ENCODE measurements at regions not wholly inside any gene's neighbourhood (a gene's known extent, or its start where the extent isn't known, plus 50 kb on each side); places are given as distances from the start of the nearest gene placed in this dataset.
"Not testable (repeated sequence)": the region's sequence is repeated elsewhere in the genome, so short reads cannot be mapped to it uniquely, and the experiment has no call there.

GRCh38 chr12:23359975-23360701, 589.3 kb downstream of the SOX5 start:
- DNase-seq (ENCODE audit: low read depth) = no peak

- DNase-seq (ENCODE audit: low read depth) = no peak
Observed at GRCh38 chr12:23361971-23362370, 587.5 kb downstream of the SOX5 start.

DNA sequence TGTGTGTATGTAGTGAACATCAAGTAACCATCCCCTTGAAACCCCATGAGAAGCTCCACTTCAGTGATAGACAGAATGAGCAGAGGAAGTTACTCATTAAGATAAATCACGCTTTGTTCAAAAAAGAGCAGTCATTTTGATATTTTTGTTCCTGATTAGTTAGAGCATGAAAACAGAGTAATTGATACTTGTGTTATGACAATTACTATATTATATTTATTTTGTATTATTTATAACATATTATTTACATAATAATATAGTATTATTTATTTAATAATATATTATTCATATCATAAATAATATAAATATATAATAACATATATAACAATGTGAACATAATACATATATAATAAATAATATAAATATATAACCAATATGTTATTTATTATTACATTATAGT, 580.9 kb downstream of the SOX5 start:
- no peak for DNase-seq (ENCODE audit: low read depth)

GRCh38 chr12:23375621-23376020, 573.8 kb downstream of the SOX5 start:
- DNase-seq (ENCODE audit: low read depth) = no peak

- DNase-seq (ENCODE audit: low read depth) = no peak
Observed at GRCh38 chr12:23376238-23376637, 573.2 kb downstream of the SOX5 start.

GRCh38 chr12:23380419-23381100, 568.9 kb downstream of the SOX5 start:
- DNase-seq (ENCODE audit: low read depth) = no peak

DNA sequence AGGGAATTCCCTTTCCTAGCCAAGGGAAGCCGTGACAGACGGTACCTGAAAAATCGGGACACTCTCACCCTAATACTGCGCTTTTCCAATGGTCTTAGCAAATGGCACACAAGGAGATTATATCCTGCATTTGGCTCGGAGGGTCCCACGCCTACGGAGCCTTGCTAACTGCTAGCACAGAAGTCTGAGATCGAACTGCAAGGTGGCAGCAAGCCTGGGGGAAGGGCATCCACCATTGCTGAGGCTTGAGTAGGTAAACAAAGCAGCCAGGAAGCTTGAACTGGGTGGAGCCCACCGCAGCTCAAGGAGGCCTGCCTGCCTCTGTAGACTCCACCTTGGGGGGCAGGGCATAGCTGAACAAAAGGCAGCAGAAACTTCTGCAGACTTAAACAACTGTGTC, 560.6 kb downstream of the SOX5 start:
- not testable (repeated sequence) for DNase-seq (ENCODE audit: low read depth)

- not testable (repeated sequence) for DNase-seq (ENCODE audit: low read depth)
Observed at GRCh38 chr12:23389315-23389714, 560.2 kb downstream of the SOX5 start.

- no peak for DNase-seq (ENCODE audit: low read depth)
Observed at GRCh38 chr12:23399402-23399933, 550.0 kb downstream of the SOX5 start.

GRCh38 chr12:23415180-23415579, 534.3 kb downstream of the SOX5 start:
- no peak for DNase-seq (ENCODE audit: low read depth)

DNA sequence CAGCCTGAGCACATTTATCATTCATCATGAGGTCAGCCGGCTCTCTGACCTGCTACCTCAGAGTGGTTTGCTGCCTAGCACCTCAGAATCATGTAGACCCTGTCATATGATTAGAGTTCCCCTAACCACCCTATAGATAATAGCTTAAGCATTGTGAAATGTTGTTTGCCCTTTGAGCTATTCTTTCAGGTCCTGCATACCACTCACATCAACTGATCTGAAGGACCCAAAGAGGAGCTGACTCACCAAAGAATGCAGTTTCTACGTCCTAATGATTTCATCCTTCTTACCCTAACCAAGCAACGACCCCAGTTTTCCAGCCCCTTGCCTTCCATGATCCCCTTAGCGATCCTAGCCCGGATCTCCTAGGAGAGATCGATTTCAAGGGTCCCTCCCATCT, 527.9 kb downstream of the SOX5 start:
- no peak for DNase-seq (ENCODE audit: low read depth)

- DNase-seq (ENCODE audit: low read depth) = no peak
Observed at GRCh38 chr12:23423097-23423687, 526.3 kb downstream of the SOX5 start.

DNA sequence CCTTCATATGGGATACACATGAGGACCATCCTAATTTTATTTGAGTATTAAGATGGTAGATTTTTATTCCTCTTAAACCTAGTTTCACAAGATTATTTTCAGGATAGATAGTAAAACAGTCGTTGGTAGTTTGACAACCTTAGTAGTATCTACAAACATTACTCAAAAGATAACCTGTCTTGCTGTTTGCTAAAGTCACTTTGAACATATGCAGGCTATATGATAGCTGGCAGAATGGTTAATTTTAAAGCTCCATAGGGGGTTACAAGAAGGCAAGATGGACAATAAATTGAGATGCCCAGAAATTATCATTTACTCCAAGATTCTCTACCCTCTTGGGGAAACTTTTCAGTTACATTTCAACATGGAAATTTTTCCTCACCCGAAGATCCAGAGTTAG, 525.7 kb downstream of the SOX5 start:
- DNase-seq (ENCODE audit: low read depth) = no peak

DNA sequence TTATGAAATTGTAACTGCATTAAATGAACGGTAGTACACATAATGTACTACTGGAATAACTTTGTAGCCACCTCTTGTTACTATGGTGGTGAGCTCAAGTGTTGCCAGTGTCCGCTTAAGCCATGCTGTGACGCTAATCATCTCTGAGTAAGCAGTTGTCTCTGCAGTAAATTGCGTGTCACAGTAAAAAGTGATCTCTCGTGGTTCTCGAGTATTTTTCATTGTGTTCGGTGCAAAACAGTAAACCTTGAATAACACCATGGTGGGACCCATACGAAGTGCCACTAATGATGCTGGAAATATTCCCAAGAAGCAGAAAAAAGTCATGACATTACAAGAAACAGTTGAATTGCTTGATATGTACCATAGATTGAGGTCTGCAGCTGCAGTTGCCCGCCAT, 524.8 kb downstream of the SOX5 start:
- DNase-seq (ENCODE audit: low read depth) = no peak

DNA sequence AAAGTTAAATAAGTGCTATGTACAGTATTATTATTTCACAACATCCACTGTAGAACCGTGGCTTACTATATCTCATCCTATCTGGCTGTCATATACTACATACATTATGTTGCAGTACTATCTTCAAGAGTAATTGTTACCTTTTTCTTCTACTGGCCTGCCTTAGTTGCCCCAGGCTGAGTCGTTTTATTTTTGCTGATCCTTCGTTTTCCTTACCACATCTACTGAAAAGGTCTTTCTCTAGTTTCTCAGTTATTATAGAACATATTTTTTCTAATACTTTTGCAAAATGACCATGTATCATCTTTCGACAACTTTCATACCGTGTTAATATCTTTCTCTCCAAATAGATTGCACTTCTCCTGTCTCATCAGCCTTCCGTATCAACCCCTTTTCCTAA, 523.1 kb downstream of the SOX5 start:
- DNase-seq (ENCODE audit: low read depth) = no peak

DNA sequence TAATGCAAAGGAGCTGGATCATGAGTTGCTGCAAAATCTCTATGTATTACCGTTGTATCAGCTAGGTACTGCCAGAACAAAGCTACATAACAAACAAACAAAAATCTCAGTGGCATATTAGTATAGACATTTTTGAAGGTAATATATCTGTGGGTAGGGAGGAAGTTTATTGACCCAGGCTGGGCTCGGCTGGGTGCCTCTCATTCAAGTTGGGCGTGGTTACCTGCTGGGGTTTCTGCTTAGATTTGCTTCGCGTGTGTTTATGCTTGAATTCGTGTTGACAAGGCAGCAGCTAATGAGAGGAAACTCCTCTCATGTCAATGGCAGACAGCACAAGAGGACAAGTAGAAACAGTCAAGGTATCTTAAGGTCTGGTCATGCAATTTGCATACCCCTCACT, 520.7 kb downstream of the SOX5 start:
- DNase-seq (ENCODE audit: low read depth) = no peak

GRCh38 chr12:23431006-23431405, 518.5 kb downstream of the SOX5 start:
- DNase-seq (ENCODE audit: low read depth) = no peak

DNA sequence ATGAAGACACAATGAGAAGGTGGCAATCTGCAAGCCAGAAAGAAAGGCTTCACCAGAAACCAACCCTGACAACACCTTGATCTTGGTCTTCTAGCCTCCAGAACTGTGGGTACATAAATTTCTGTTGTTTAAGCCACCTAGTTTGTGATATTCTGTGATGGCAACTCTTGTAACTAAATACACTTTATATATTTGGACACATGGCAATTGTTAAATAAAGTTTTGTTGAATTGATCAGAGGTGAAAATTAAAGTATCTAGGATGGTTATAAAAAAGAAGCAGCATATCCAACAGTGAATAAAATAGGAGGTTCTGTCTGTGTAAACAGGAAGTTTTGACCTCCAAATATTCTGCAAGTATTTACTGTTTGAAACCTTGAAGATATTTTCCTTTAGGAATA, 516.3 kb downstream of the SOX5 start:
- no peak for DNase-seq (ENCODE audit: low read depth)

DNA sequence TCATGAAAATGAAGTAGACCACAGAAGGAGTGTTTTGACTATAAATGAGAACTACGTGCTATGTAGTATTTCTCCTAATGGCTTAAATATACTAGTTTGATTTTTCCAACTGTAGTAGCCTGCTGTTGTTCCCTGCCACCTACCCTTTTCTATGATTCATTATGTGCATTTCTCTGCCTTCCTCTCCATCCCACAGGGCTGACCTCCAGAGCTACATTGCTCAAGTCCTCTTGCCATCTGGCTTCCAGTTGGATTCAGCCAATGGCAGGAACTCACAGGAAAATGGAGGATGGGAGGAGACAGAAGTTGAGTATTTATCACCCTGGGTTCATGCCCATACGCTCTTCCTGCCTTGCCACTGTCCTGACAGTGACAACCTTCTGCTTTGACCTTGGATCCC, 515.3 kb downstream of the SOX5 start:
- DNase-seq (ENCODE audit: low read depth) = no peak

DNA sequence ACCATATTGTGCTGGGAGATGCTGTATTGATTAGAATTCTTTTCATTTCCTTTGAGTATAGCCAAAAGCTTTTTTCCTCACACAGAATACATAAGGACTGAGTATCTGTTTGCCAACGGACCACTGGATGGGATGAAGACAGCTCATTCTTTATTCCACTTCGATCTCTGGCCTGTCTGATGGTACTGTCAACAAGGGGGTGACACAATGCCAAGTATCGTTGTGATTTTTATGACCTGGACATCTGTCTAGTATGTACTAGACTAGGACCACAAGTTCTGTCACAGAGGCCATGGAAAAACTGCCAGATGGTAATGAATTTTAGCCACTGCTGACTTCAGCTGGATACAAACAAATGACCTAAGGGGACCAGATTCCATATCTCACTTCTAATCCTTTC, 502.7 kb downstream of the SOX5 start:
- DNase-seq (ENCODE audit: low read depth) = no peak

- DNase-seq (ENCODE audit: low read depth) = no peak
Observed at GRCh38 chr12:23450810-23451209, 498.7 kb downstream of the SOX5 start.

DNA sequence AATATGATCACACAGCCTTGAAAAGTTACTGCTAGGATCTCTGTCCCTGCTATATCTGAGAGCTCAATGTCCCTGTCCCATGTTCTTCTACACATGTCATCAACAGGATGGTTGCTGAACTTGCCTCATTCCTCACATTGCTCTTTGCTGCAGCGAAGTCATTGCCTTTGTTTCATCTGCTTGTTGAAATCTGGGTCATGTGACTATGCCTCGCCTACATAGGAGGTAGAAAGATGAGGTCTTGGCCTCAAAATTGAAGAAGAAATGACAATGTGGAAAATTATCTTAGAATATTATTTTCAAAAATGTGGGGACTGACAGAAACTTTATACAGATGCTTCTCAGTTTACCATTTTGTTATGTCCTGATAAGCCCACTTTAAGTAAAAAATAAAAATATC, 494.2 kb downstream of the SOX5 start:
- no peak for DNase-seq (ENCODE audit: low read depth)

- DNase-seq (ENCODE audit: low read depth) = no peak
Observed at GRCh38 chr12:23458640-23459039, 490.8 kb downstream of the SOX5 start.

Data from RPMI7951 (cell line).